Liver (tissue), 8 donors: ENCODE measurements at regions not wholly inside any gene's neighbourhood (a gene's known extent, or its start where the extent isn't known, plus 50 kb on each side); places are given as distances from the start of the nearest gene placed in this dataset.

Source experiments
- DNase-seq: peaks from one replicate; pipeline ENCODE4 v3.0.0-alpha.2; 2017; ENCODE audit warnings: low spot score
- H3K27ac ChIP-seq, 2 donors: one replicate each; pipeline ENCODE4 v1.7.0; 2013; ENCODE audit warnings: inconsistent platforms in 2 of 2, low read length in 2 of 2, control low read depth in 1 of 2, low read depth in 1 of 2, mild to moderate bottlenecking in 1 of 2
- H3K27me3 ChIP-seq, 4 donors: one replicate each; pipeline versions ENCODE4 v1.6.1 to v1.7.0; 2013; ENCODE audit warnings: low read length in 3 of 4, inconsistent platforms in 1 of 4, mild to moderate bottlenecking in 1 of 4, moderate library complexity in 1 of 4; ENCODE audit not compliant: control insufficient read depth in 4 of 4, insufficient read depth in 4 of 4
- H3K36me3 ChIP-seq, 4 donors: one replicate each; pipeline versions ENCODE4 v1.6.1 to v1.7.0; 2013; ENCODE audit warnings: low read length in 3 of 4, mild to moderate bottlenecking in 3 of 4, low read depth in 1 of 4, moderate library complexity in 1 of 4; ENCODE audit not compliant: control insufficient read depth in 4 of 4, insufficient read depth in 3 of 4
- H3K4me1 ChIP-seq, 4 donors: one replicate each; pipeline versions ENCODE4 v1.6.1 to v1.7.0; 2013; ENCODE audit warnings: low read length in 3 of 4, mild to moderate bottlenecking in 3 of 4, moderate library complexity in 1 of 4; ENCODE audit not compliant: control insufficient read depth in 4 of 4, insufficient read depth in 4 of 4
- H3K4me3 ChIP-seq, 3 donors: one replicate each; pipeline versions ENCODE4 v1.6.1 to v1.7.0; 2013; ENCODE audit warnings: low read length in 3 of 3, control low read depth in 1 of 3, low read depth in 1 of 3, mild to moderate bottlenecking in 1 of 3
- H3K9ac ChIP-seq, 2 donors: one replicate each; pipeline ENCODE4 v1.7.0; 2013; ENCODE audit warnings: low read length in 2 of 2, mild to moderate bottlenecking in 2 of 2, moderate library complexity in 2 of 2, control low read depth in 1 of 2, low read depth in 1 of 2
- H3K9me3 ChIP-seq, 4 donors: one replicate each; pipeline versions ENCODE4 v1.6.1 to v1.7.0; 2013; ENCODE audit warnings: low read length in 3 of 4; ENCODE audit not compliant: control insufficient read depth in 4 of 4
- EGR1 ChIP-seq, 2 donors: IDR thresholded peaks; 2 replicates each; pipeline ENCODE4 v1.6.1; 2016 to 2018; ENCODE audit warnings: antibody characterized with exemption in 2 of 2, low read depth in 2 of 2
- FOXA1 ChIP-seq: IDR thresholded peaks from 2 replicates; pipeline ENCODE4 v1.6.1; 2016; ENCODE audit warnings: antibody characterized with exemption
- FOXA2 ChIP-seq: IDR thresholded peaks from 2 replicates; pipeline ENCODE4 v1.6.1; 2016; ENCODE audit warnings: antibody characterized with exemption
- GABPA ChIP-seq, 2 donors: IDR thresholded peaks in 1 of 2; conservative IDR thresholded peaks in 1 of 2; 2 replicates each; pipeline ENCODE4 v1.6.1; 2016; ENCODE audit warnings: antibody characterized with exemption in 2 of 2, mild to moderate bottlenecking in 1 of 2, moderate library complexity in 1 of 2
- HNF4A ChIP-seq, 2 donors: conservative IDR thresholded peaks; 2 replicates each; pipeline ENCODE4 v1.6.1; 2016; ENCODE audit warnings: antibody characterized with exemption in 2 of 2, mild to moderate bottlenecking in 2 of 2
- HNF4G ChIP-seq: IDR thresholded peaks from 2 replicates; pipeline ENCODE4 v1.6.1; 2016; ENCODE audit warnings: antibody characterized with exemption
- JUND ChIP-seq, 2 donors: IDR thresholded peaks; 2 replicates each; pipeline ENCODE4 v1.6.1; 2016; ENCODE audit warnings: antibody characterized with exemption in 2 of 2
- NR2F2 ChIP-seq: IDR thresholded peaks from 2 replicates; pipeline ENCODE4 v1.6.1; 2016; ENCODE audit warnings: antibody characterized with exemption
- RAD21 ChIP-seq, 2 donors: IDR thresholded peaks; 2 replicates each; pipeline ENCODE4 v1.6.1; 2016; ENCODE audit warnings: antibody characterized with exemption in 2 of 2, mild to moderate bottlenecking in 2 of 2
- RXRA ChIP-seq, 2 donors: IDR thresholded peaks; 2 replicates each; pipeline ENCODE4 v1.6.1; 2017 to 2018; ENCODE audit warnings: antibody characterized with exemption in 2 of 2, mild to moderate bottlenecking in 1 of 2
- SP1 ChIP-seq: IDR thresholded peaks from 2 replicates; pipeline ENCODE4 v1.6.1; 2018; ENCODE audit warnings: antibody characterized with exemption, mild to moderate bottlenecking
- TAF1 ChIP-seq: conservative IDR thresholded peaks from 2 replicates; pipeline ENCODE4 v1.6.1; 2016; ENCODE audit warnings: antibody characterized with exemption, mild to moderate bottlenecking
- YY1 ChIP-seq: IDR thresholded peaks from 2 replicates; pipeline ENCODE4 v1.6.1; 2016; ENCODE audit warnings: antibody characterized with exemption, mild to moderate bottlenecking
- WGBS: extraction: QIAGEN DNeasy Blood & Tissue Kit; methylation state at CpG from one replicate; pipeline ENCODE4 v1.1.7; 2013; 5-methylcytosine and 5-hydroxymethylcytosine counted together
- TF ChIP-seq, protein P1 (sequence below): fragments of 150-350 bp; IDR thresholded peaks from 2 replicates; pipeline ENCODE4 v1.5.1; 2017; ENCODE audit warnings: improper control_type of control experiment, low read depth, low read length; ENCODE audit not compliant: missing input control
- TF ChIP-seq, protein P2 (sequence below): IDR thresholded peaks from 2 replicates; pipeline ENCODE4 v1.6.1; 2016; ENCODE audit warnings: antibody characterized with exemption
- TF ChIP-seq, protein P3 (sequence below): IDR thresholded peaks from 2 replicates; pipeline ENCODE4 v1.6.1; 2016; ENCODE audit warnings: antibody characterized with exemption
- TF ChIP-seq, protein P4 (sequence below): IDR thresholded peaks from 2 replicates; pipeline ENCODE4 v1.6.1; 2016; ENCODE audit warnings: antibody characterized with exemption, mild to moderate bottlenecking
- TF ChIP-seq, protein P5 (sequence below): IDR thresholded peaks from 2 replicates; pipeline ENCODE4 v1.6.1; 2016; ENCODE audit warnings: antibody characterized with exemption
- donor health status: healthy.
- donor health status: healthy.
- donor health status: healthy.
- donor health status: healthy.
- donor health status: healthy.

DNA sequence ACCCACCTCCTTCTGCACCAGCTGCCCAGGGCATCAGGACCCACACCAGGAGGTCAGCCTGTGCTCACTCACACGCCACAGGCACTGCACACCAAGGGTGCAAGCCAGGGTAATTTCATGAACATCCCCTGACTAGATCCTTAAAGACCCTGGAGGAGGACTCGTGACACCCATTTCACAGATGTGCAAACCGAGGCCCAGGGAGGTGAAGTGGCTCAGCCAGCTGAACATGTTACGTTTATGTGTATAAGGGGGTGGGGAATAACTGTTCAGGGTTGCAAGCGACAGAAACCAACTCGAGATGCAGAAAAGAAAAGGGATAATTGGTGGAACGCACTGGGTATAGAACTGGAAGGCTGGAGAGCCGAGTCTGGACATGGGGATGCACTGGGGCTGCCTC lies 138.1 kb upstream of the FOXF1 start:
- WGBS, result 82% methylated on average over 8 of the region's 8 CpGs
- Histone ChIP-seq H3K9ac (no peak overlapping the region), H3K4me1 (no peaks in the 10 kb centered on the region), H3K27me3 (peaks cover 0 to 9% (median 4%) of the 10 kb centered on the region in 4 donors), H3K36me3 (no peaks in the 10 kb centered on the region), H3K9me3 (peaks cover 0 to 7% (median 0%) of the 10 kb centered on the region in 4 donors), H3K4me3 (no peak overlapping the region), H3K27ac (no peak overlapping the region)
- TF ChIP-seq YY1, result no peak
- no peak for TF ChIP-seq FOXA1
- no peak for DNase-seq

DNA sequence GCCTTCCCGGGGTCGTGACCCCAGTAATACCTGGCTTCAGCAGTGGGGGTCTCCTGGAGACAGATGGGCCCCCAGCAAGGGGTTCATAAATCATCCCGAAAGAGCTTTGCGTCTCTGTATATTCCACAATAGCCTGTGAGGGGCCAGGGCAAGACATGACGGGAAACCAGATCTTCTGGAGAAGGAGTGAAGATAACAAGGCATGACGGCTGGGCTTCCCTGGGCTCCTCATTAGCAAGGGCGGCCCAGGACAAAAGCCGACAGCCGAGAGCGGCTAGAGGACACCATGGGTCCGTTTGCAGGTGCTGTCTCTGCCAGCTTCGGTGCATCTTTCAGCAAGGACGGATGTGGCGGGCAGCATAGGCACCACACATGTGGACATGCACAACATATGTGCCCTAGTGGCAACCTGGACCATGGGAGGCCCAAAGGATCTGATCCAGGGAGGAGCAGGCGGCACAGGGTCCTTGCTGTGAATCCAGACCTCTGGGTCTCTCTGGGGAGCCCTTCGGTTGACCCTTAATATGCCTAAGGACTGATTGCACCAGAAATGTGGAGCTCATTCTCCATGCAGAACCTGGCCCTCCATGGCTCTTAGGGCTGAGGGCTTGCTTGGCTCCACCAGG lies 136.9 kb upstream of the FOXF1 start:
- no peak for DNase-seq
- Histone ChIP-seq H3K27ac (no peak overlapping the region), H3K36me3 (no peaks in the 10 kb centered on the region), H3K4me3 (no peak overlapping the region), H3K9ac (no peak overlapping the region), H3K27me3 (peaks cover 0 to 2% (median under 1%) of the 10 kb centered on the region in 4 donors), H3K4me1 (no peaks in the 10 kb centered on the region), H3K9me3 (peaks cover 0 to 7% (median 0%) of the 10 kb centered on the region in 4 donors)
- TF ChIP-seq, protein P1, sequence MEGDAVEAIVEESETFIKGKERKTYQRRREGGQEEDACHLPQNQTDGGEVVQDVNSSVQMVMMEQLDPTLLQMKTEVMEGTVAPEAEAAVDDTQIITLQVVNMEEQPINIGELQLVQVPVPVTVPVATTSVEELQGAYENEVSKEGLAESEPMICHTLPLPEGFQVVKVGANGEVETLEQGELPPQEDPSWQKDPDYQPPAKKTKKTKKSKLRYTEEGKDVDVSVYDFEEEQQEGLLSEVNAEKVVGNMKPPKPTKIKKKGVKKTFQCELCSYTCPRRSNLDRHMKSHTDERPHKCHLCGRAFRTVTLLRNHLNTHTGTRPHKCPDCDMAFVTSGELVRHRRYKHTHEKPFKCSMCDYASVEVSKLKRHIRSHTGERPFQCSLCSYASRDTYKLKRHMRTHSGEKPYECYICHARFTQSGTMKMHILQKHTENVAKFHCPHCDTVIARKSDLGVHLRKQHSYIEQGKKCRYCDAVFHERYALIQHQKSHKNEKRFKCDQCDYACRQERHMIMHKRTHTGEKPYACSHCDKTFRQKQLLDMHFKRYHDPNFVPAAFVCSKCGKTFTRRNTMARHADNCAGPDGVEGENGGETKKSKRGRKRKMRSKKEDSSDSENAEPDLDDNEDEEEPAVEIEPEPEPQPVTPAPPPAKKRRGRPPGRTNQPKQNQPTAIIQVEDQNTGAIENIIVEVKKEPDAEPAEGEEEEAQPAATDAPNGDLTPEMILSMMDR, result no peak
- TF ChIP-seq RXRA (IDR thresholded peaks at IDR 0.05) (no peak), NR2F2 (no peak), JUND (IDR thresholded peaks at IDR 0.05) (no peak), TAF1 (no peak), YY1 (no peak), FOXA2 (no peak), RAD21 (IDR thresholded peaks at IDR 0.05) (no peak), EGR1 (IDR thresholded peaks at IDR 0.05; ENCODE audit: low read depth in 2 of 2) (no peak), FOXA1 (no peak), GABPA (IDR thresholded peaks at IDR 0.05 in 1 of 2, conservative IDR thresholded peaks at IDR 0.05 in 1 of 2) (no peak), HNF4G (no peak), SP1 (no peak), HNF4A (conservative IDR thresholded peaks at IDR 0.05) (no peak)
- TF ChIP-seq, protein P2, sequence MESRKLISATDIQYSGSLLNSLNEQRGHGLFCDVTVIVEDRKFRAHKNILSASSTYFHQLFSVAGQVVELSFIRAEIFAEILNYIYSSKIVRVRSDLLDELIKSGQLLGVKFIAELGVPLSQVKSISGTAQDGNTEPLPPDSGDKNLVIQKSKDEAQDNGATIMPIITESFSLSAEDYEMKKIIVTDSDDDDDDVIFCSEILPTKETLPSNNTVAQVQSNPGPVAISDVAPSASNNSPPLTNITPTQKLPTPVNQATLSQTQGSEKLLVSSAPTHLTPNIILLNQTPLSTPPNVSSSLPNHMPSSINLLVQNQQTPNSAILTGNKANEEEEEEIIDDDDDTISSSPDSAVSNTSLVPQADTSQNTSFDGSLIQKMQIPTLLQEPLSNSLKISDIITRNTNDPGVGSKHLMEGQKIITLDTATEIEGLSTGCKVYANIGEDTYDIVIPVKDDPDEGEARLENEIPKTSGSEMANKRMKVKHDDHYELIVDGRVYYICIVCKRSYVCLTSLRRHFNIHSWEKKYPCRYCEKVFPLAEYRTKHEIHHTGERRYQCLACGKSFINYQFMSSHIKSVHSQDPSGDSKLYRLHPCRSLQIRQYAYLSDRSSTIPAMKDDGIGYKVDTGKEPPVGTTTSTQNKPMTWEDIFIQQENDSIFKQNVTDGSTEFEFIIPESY, result no peak
- TF ChIP-seq, protein P3, sequence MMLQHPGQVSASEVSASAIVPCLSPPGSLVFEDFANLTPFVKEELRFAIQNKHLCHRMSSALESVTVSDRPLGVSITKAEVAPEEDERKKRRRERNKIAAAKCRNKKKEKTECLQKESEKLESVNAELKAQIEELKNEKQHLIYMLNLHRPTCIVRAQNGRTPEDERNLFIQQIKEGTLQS, result no peak
- TF ChIP-seq, protein P4, sequence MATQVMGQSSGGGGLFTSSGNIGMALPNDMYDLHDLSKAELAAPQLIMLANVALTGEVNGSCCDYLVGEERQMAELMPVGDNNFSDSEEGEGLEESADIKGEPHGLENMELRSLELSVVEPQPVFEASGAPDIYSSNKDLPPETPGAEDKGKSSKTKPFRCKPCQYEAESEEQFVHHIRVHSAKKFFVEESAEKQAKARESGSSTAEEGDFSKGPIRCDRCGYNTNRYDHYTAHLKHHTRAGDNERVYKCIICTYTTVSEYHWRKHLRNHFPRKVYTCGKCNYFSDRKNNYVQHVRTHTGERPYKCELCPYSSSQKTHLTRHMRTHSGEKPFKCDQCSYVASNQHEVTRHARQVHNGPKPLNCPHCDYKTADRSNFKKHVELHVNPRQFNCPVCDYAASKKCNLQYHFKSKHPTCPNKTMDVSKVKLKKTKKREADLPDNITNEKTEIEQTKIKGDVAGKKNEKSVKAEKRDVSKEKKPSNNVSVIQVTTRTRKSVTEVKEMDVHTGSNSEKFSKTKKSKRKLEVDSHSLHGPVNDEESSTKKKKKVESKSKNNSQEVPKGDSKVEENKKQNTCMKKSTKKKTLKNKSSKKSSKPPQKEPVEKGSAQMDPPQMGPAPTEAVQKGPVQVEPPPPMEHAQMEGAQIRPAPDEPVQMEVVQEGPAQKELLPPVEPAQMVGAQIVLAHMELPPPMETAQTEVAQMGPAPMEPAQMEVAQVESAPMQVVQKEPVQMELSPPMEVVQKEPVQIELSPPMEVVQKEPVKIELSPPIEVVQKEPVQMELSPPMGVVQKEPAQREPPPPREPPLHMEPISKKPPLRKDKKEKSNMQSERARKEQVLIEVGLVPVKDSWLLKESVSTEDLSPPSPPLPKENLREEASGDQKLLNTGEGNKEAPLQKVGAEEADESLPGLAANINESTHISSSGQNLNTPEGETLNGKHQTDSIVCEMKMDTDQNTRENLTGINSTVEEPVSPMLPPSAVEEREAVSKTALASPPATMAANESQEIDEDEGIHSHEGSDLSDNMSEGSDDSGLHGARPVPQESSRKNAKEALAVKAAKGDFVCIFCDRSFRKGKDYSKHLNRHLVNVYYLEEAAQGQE, result no peak
- TF ChIP-seq, protein P5, sequence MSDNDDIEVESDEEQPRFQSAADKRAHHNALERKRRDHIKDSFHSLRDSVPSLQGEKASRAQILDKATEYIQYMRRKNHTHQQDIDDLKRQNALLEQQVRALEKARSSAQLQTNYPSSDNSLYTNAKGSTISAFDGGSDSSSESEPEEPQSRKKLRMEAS, result no peak
- 74% methylated on average over 16 of the region's 16 CpGs for WGBS
